ENCODE measurements at regions not wholly inside any gene's neighbourhood (a gene's known extent, or its start where the extent isn't known, plus 50 kb on each side); places are given as distances from the start of the nearest gene placed in this dataset.
"Not testable (repeated sequence)": the region's sequence is repeated elsewhere in the genome, so short reads cannot be mapped to it uniquely, and the experiment has no call there.

DNA sequence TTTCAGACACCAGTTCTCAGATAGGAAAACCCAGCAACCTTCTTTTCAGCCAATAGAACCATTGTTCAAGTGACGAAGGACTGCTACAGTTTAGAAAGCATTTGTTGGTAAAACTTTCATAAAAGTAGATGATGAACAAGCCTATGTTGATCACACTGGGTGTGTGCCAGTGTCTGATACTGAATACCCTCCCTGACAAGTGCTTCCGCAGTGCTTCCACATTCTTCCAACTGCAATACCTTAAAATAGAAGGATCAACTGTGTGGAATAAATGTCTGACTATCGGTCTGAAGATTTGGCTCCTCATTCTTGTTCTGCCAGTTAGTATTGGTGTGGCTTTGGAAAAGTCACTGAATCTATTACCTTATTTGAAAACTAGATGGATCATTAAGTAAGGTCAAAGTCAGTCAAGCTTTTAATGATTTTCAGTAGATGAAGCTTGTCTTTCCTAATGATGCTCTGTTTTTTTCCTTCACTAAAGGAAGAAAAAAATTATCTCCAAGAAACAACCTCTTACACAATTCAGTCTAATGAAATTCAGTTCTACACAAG lies 479.4 kb upstream of the CBLB start:
- no peak for DNase-seq

GRCh38 chr3:106349191-106349881 lies 480.5 kb upstream of the CBLB start:
- no peak for DNase-seq

GRCh38 chr3:106355873-106356272 lies 487.1 kb upstream of the CBLB start:
- DNase-seq = no peak

GRCh38 chr3:106359692-106360091 lies 490.9 kb upstream of the CBLB start:
- DNase-seq = no peak

- DNase-seq = not testable (repeated sequence)
Observed at GRCh38 chr3:106360901-106361300, 492.1 kb upstream of the CBLB start.

- DNase-seq = no peak
Observed at GRCh38 chr3:106364477-106364876, 495.7 kb upstream of the CBLB start.

GRCh38 chr3:106365061-106365691 lies 496.4 kb upstream of the CBLB start:
- DNase-seq = no peak

DNA sequence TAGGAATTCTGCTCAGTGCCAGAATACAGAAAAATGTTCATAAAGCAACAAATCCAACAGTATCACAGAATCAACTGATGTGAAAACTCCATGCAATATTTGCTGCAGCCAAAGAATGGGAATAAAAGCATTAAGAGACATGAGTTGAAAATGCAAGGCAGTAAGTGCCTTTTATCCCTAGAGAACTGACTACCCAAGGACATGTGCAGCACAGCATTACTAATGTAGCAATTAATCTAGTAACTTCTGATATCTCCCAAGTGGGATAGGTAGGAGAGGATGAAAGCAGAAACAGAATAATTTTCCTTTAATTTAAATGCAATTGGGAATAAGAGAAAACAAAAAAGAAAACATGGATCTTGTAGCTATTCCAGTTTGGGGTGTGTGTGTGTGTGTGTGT lies 497.5 kb upstream of the CBLB start:
- no peak for DNase-seq

- DNase-seq = no peak
Observed at GRCh38 chr3:106367496-106367895, 498.7 kb upstream of the CBLB start.

DNA sequence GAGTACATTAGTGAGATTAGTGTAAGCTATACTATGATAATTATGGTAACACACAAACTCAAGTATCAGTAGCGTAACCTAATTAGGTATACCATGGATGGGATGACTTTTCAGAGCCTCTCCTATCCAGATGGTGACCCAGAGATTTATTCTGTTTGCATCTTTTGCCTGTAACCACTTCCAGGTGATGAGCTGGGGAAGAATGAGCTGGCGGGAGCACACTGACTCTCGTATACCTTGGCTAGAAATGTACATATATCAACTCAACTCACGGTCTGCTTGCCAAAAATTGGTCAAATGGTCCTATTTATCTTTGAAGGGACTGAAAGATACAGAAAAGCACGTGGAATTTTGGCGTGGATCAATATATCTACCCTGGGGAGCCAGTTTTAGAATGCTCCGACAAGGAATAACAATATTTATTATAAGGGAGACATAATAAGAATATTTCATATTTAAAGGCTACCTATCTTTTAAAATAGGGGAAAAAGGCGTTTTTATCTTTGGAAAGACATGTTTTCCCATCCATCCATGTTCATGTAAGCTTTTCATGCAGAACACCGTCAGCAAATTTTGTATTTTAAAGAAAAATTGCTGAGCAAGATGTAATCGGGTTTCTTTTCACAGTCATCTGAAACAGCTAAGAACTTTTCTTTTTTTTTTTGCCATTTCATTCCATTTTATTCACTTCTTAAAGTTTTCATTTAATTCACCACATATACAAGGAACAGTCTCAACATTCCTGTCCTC lies 502.6 kb upstream of the CBLB start:
- no peak for DNase-seq

DNA sequence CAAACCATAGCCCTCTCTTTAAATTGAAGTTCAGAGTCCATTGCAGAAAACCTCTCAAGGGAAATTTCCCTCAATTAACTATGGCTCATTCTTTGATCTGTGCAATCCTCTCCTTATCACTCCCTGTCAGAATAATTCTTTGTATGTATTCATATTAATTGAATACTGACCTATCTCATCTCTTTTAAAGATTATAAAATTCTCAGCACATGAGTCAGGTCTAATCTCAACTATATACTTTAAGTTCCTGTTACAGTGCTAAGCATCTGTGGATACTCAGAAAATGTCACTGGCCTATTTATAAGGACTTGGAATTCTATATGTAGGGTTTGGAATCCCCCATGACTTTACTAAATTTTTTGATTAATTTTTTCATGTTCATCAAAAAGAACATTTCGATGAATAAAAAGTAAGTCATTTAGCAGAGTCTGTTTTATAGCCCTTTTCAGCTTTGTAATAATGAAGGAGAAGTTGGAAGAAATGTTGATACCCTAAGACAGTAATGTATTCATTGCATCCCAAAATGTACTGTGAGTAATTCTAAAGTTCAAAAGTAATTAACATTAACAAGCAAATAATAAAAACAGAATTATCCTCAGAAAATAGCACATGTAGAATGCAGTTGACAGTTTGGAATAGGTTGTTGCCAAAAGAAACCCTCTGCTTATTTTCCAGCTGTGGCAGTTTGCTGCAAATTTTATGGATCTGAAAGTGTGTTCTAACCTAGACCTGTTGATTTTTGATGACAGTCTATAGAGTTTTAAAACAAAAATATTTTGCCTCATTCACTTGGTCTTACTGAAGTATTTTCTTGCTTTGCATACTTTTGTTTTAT lies 503.4 kb upstream of the CBLB start:
- no peak for DNase-seq

DNA sequence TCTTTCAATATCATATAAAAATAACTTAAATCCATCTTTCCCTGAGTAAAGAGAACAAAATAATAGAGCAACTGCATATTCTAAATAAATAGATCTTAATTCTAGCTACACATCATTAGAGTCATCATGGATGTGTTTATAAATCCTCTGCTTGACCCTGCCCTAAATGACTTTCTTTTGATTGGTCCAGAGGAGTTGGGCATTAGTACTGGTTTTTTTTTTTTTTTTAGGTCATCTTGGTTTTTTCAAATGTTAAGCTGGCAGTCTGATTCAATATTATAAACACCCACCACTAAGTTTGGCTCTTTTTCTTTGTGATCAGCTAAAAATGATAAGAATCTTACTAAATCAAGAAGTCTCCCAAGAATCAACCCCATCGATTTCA lies 504.0 kb upstream of the CBLB start:
- no peak for DNase-seq

DNA sequence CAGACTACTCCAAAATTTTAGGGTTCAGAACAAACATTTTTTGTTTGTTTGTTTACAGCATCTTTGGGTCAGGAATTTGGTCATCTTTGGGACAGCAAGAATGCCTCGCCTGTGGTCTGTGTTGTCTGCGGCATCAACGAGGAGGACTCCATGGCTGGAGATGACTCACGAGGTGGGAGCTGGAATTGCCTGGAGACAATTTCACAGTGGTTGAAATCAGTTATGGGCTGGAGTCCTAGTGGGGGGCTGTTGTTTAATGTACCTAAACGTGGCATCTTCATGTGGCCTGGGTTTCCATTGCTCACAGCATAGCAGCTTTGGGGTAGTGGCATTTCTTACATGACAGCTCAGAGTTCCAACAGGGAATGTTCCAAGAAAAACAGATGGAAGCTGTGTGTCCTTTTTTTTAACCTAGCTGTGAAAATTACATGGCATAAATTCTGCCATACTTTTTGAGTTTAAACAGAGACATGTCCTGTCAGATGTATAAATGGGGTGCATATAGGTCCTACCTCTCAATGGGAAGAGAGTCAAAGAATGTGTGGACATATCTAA lies 507.3 kb upstream of the CBLB start:
- DNase-seq = no peak

DNA sequence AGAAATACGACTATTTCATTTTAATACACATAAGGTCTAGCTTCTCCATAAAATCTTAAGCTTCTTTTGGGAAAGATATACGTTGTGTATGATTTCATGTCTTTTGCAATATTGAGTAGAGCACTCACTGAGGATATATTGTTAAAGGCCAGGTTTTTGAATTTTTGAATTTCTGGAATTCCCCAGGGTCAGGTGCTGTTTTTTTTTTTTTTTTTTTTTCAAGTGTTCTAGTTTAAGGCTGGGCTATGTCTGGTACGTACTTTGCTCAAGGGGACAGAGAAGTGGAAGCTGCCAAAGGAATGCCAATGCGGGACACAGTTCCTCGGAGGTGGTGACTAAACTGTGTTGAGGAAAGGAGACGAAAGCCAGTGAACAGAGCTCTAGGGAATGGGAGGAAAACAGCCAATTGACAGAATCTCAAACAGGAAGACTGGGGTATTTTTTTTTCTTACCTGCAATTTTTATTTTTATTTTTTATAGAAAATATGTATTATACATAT lies 510.5 kb upstream of the CBLB start:
- DNase-seq = no peak

DNA sequence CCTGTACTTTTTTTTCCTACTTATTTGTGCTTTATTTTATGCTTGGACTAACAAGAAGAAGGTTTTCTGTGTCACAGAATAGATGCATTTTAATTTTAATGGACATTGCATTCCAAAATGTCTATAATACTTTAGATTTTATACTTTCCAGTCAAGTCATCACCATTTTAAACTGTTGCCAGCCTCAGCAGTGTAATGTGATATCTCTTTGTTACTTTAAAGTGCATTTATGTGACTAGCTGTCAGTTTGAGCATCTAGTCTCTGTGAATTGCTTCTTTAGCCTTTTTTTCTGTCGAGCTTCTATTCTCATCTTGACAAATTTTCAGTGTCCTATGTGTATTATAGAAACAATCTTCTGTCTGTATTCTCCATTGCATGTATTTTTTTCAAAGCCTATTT lies 511.4 kb upstream of the CBLB start:
- DNase-seq = no peak

DNA sequence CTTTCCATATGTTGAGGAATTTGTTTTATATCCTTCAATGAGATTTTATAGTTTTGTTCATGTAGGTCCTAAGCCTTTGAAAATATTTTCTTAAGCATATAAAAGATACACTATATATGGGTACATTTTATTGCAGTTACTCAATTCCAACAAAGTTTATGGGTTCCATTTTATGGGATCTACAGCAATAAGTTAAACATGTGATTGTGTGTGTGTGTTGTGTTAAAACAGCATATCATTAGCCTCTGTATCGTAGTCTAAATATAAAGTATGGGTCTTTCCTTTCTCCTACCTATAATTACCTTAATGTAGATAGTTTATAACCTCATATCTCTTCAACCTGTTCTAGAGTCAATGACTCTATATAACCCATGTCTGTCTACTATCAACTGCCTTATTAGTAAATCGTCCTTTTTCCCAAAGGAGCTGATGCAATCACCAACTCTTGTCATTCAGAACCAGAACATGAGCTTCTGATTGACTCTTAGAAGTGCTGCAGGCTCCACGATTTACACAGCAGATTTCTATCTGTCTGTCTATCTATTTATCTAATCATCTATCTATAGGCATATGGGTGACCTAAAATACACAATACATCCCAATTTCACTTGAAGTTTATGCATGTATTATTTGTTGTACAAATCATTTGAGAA lies 512.6 kb upstream of the CBLB start:
- no peak for DNase-seq

- no peak for DNase-seq
Observed at GRCh38 chr3:106381939-106382335, 513.1 kb upstream of the CBLB start.

DNA sequence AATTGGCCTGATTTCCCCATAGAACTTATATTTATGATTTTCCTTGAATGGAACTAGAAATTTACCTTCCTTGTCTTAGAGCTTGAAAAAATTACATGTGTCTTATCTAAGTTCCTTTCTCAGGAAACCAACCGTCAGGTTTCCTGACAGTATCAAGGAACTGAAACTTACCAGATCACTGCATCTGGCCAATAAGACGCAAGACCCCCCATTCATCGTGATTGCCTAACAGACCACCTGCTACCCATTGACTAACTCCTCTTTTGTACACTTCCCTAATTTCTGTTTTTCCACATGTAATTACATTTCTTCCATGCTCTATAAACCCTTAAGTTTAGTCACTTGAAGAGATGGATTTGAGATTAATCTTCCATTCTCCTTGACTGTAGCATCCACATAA lies 517.2 kb upstream of the CBLB start:
- no peak for DNase-seq

DNA sequence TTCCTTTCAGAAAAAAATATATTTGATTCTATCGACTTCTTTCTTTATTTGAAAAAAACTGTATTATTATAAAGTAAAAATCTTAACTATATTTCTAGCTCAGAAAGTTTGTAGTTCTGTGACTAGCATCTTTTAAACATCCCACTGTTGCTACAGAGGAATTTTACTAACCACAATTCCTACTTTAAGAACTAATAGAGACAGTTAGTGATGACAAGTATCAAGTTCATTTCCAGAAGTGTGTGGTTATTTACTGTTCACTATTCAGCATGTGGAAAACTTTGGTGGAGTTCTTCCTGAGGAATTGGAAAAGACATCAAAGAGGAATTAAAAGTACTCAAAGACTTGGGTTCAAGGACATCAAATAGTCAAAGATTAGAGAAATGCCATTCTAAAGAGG lies 524.1 kb upstream of the CBLB start:
- DNase-seq = no peak

- no peak for DNase-seq
Observed at GRCh38 chr3:106397006-106397405, 528.2 kb upstream of the CBLB start.

DNA sequence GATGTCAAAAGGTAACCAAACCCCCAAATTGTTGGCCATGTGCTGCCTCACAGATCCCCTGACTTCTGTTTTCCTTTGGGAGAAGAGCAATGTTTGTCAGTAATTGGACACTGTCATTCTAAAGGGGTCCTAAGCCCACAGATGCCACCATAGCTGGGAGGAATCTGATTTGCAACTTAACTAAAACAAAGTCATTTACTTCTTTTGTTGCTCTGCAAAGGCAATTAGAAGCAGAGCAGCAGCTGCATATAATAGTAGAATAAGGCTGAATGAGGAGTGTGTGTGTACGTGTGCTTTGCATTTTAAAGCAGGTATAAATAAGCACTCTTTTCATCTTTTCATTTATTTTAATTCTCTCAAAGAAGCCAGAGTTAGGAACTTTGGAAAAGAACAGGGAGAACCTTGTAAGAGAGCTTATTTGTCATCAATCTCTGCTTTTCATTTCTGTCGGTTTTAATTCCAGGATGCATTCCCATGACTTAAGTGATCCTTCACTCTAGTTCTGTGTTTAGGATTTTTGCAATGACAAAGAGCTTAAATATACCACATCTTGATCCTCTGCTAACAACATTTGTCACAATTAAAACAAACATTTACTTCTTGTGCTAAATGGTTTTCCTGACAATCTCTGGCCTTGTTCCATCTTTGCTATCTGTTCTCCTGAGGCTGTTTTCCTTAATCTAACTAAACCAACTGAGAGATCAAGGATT lies 530.2 kb upstream of the CBLB start:
- no peak for DNase-seq

All from right kidney (tissue), 1 donor.